HCT116 (cell line): ENCODE measurements at regions not wholly inside any gene's neighbourhood (a gene's known extent, or its start where the extent isn't known, plus 50 kb on each side); places are given as distances from the start of the nearest gene placed in this dataset.

Source experiments
- ATAC-seq: fragments of 200-7000 bp; cut with Tn5 transposase; 2 replicates; pipeline ENCODE4 v1.9.1; 2020; ENCODE audit warnings: mild to moderate bottlenecking, moderate library complexity
- BruUV-seq: library from RNA; stranded (reverse); fragments of 400-500 nt; replicated peaks from 2 replicates; lab custom pipeline; 2021; lab: Mats Ljungman, UMichigan
- CTCF ChIA-PET: fragments of 300-600 bp; sonication (Branson Sonifier 250); formaldehyde crosslinking; loops from one replicate; lab custom pipeline; 2021; ENCODE audit warnings: antibody characterized with exemption; lab: Charles Lee
- POLR2A ChIA-PET: fragments of 300-600, 350-600 bp; sonication (Branson Sonifier 250); formaldehyde crosslinking; loops from one replicate; lab custom pipeline; 2021; ENCODE audit warnings: antibody characterized with exemption; lab: Charles Lee
- RAD21 ChIA-PET, 2 experiments: fragments of 300-600 bp; sonication (Branson Sonifier 250); formaldehyde crosslinking; loops; one replicate each; lab custom pipeline; 2023; ENCODE audit warnings: low total read pairs in 2 of 2; ENCODE audit not compliant: uncharacterized antibody in 2 of 2, unreplicated experiment in 2 of 2, low non-redundant PET in 1 of 2; lab: Charles Lee
- DNase-seq: peaks from one replicate; pipeline ENCODE4 v3.0.0-alpha.2; 2010; ENCODE audit warnings: low read depth, low spot score
- H2AFZ ChIP-seq: fragments of 200-600 bp; shearing (Covaris generic), sonication (generic); 2 replicates; pipeline ENCODE4 v1.6.1; 2017; ENCODE audit warnings: low read depth, mixed run types, mixed read lengths, antibody characterized with exemption, low read length; ENCODE audit not compliant: poor library complexity, severe bottlenecking
- H3K27ac ChIP-seq: 2 replicates; pipeline ENCODE4 v1.5.1; 2012; ENCODE audit warnings: low read depth, low read length
- H3K27me3 ChIP-seq: fragments of 200-600 bp; sonication (generic); 2 replicates; pipeline ENCODE4 v1.6.1; 2016; ENCODE audit warnings: mixed run types, low read length, mixed read lengths; ENCODE audit not compliant: insufficient read depth
- H3K36me3 ChIP-seq, 2 experiments: fragments of 200-500 bp in 1 of 2; fragments of 200-600 bp in 1 of 2; sonication (Bioruptor generic) in 1 of 2; sonication (generic) in 1 of 2; 2 replicates each; pipeline versions ENCODE4 v1.5.1 to v1.6.1; 2014 to 2016; ENCODE audit warnings: low read length in 2 of 2, inconsistent platforms in 1 of 2, mixed read lengths in 1 of 2, mixed run types in 1 of 2; ENCODE audit not compliant: insufficient read depth in 2 of 2, control insufficient read depth in 1 of 2
- H3K4me1 ChIP-seq, 2 experiments: fragments of 200-600 bp in 1 of 2; sonication (generic) in 1 of 2; 2 replicates each; pipeline versions ENCODE4 v1.5.1 to v1.6.1; 2012 to 2017; ENCODE audit warnings: low read length in 2 of 2, inconsistent platforms in 1 of 2, mild to moderate bottlenecking in 1 of 2, mixed read lengths in 1 of 2, mixed run types in 1 of 2, moderate library complexity in 1 of 2; ENCODE audit not compliant: insufficient read depth in 2 of 2, control insufficient read depth in 1 of 2
- H3K4me2 ChIP-seq: fragments of 200-600 bp; sonication (generic); 2 replicates; pipeline ENCODE4 v1.6.1; 2017; ENCODE audit warnings: mixed run types, low read length, mixed read lengths
- H3K4me3 ChIP-seq, 2 experiments: fragments of 200-600 bp in 1 of 2; sonication (generic) in 1 of 2; replicated peaks in 1 of 2; 2 replicates each; pipeline ENCODE4 v1.5.1; 2011 to 2016; ENCODE audit warnings: low read length in 2 of 2, control low read depth in 1 of 2, low read depth in 1 of 2, mild to moderate bottlenecking in 1 of 2, mixed read lengths in 1 of 2, mixed run types in 1 of 2
- H3K79me2 ChIP-seq: fragments of 200-600 bp; sonication (generic); 2 replicates; pipeline ENCODE4 v1.6.1; 2017; ENCODE audit warnings: mild to moderate bottlenecking, mixed run types, low read length, moderate library complexity, mixed read lengths; ENCODE audit not compliant: insufficient read depth
- H3K9ac ChIP-seq: fragments of 200-600 bp; sonication (generic); 2 replicates; pipeline ENCODE4 v1.6.1; 2016; ENCODE audit warnings: low read length, mixed read lengths
- H3K9me2 ChIP-seq: fragments of 200-600 bp; sonication (generic), shearing (Covaris generic); 2 replicates; pipeline ENCODE4 v1.6.1; 2017; ENCODE audit warnings: mixed run types, mild to moderate bottlenecking, moderate library complexity; ENCODE audit not compliant: insufficient read depth
- H3K9me3 ChIP-seq, 2 experiments: fragments of 200-500 bp in 1 of 2; fragments of 200-600 bp in 1 of 2; sonication (Bioruptor generic) in 1 of 2; sonication (generic) in 1 of 2; 2 replicates each; pipeline ENCODE4 v1.6.1; 2014 to 2017; ENCODE audit warnings: low read length in 2 of 2, mixed read lengths in 2 of 2, inconsistent platforms in 1 of 2, low read depth in 1 of 2, mild to moderate bottlenecking in 1 of 2, mixed run types in 1 of 2, moderate library complexity in 1 of 2; ENCODE audit not compliant: control insufficient read depth in 1 of 2, insufficient read depth in 1 of 2
- H4K20me1 ChIP-seq: fragments of 200-600 bp; sonication (generic), shearing (Covaris generic); 2 replicates; pipeline ENCODE4 v1.6.1; 2017; ENCODE audit warnings: mixed run types, mild to moderate bottlenecking, moderate library complexity; ENCODE audit not compliant: insufficient read depth
- CEBPB ChIP-seq: IDR thresholded peaks from 2 replicates; pipeline ENCODE4 v1.6.1; 2012; ENCODE audit warnings: low read depth
- EGR1 ChIP-seq: IDR thresholded peaks from 2 replicates; pipeline ENCODE4 v1.6.1; 2012; ENCODE audit warnings: low read depth
- FOSL1 ChIP-seq: IDR thresholded peaks from 2 replicates; pipeline ENCODE4 v1.6.1; 2012; ENCODE audit warnings: low read depth
- REST ChIP-seq: IDR thresholded peaks from 2 replicates; pipeline ENCODE4 v1.6.1; 2012; ENCODE audit warnings: low read depth
- YY1 ChIP-seq: IDR thresholded peaks from 2 replicates; pipeline ENCODE4 v1.6.1; 2011; ENCODE audit warnings: low read length, low read depth, moderate library complexity, mild to moderate bottlenecking; ENCODE audit not compliant: insufficient replicate concordance; ENCODE audit errors: extremely low read depth
- intact Hi-C: fragments of 100-400 bp; cut with micrococcal nuclease; formaldehyde crosslinking; loops from 2 replicates; pipeline ENCODE4 v1.10.0; 2022
- TF ChIP-seq, protein P1 (sequence below): IDR thresholded peaks from 2 replicates; pipeline ENCODE4 v1.6.1; 2011; ENCODE audit warnings: mild to moderate bottlenecking, low read length, moderate library complexity; ENCODE audit not compliant: insufficient replicate concordance; ENCODE audit errors: extremely low read depth
- TF ChIP-seq, protein P2 (sequence below): IDR thresholded peaks from 2 replicates; pipeline ENCODE4 v1.6.1; 2012

- ChIA-PET RAD21 (no interaction called here), POLR2A (no interaction called here), CTCF (no interaction called here)
- Histone ChIP-seq H3K9ac (no peak overlapping the region), H3K27me3 (no peaks in the 10 kb centered on the region), H3K9me3 (no peaks in the 10 kb centered on the region), H4K20me1 (no peaks in the 10 kb centered on the region), H3K79me2 (no peaks in the 10 kb centered on the region), H3K4me2 (no peak overlapping the region), H3K36me3 (no peaks in the 10 kb centered on the region), H3K4me3 (no peak overlapping the region), H3K9me2 (no peaks in the 10 kb centered on the region), H3K4me1 (no peaks in the 10 kb centered on the region), H3K27ac (no peak overlapping the region), H2AFZ (no peak overlapping the region)
- TF ChIP-seq, protein P1, sequence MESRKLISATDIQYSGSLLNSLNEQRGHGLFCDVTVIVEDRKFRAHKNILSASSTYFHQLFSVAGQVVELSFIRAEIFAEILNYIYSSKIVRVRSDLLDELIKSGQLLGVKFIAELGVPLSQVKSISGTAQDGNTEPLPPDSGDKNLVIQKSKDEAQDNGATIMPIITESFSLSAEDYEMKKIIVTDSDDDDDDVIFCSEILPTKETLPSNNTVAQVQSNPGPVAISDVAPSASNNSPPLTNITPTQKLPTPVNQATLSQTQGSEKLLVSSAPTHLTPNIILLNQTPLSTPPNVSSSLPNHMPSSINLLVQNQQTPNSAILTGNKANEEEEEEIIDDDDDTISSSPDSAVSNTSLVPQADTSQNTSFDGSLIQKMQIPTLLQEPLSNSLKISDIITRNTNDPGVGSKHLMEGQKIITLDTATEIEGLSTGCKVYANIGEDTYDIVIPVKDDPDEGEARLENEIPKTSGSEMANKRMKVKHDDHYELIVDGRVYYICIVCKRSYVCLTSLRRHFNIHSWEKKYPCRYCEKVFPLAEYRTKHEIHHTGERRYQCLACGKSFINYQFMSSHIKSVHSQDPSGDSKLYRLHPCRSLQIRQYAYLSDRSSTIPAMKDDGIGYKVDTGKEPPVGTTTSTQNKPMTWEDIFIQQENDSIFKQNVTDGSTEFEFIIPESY, result no peak
- TF ChIP-seq FOSL1, result no peak
- no peak for TF ChIP-seq YY1
- TF ChIP-seq REST, result no peak
- TF ChIP-seq, protein P2, sequence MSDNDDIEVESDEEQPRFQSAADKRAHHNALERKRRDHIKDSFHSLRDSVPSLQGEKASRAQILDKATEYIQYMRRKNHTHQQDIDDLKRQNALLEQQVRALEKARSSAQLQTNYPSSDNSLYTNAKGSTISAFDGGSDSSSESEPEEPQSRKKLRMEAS, result no peak
- no peak for TF ChIP-seq EGR1
- no peak for TF ChIP-seq CEBPB
- DNase-seq (no peak), ATAC-seq (no peak)
- BruUV-seq, result no TSS peak
- intact Hi-C loops, result no loop called here
Measured at GRCh38 chr3:87957575-87957974, 101.2 kb downstream of the CGGBP1 start.
